B cell (primary cell): ENCODE measurements at regions not wholly inside any gene's neighbourhood (a gene's known extent, or its start where the extent isn't known, plus 50 kb on each side); places are given as distances from the start of the nearest gene placed in this dataset.

Source experiments
- ATAC-seq: fragments of 200-7000 bp; cut with Tn5 transposase; one replicate; pipeline ENCODE4 v1.10.0; 2021; ENCODE audit warnings: low read depth, mild to moderate bottlenecking, moderate number of reproducible peaks, moderate library complexity
- CTCF ChIA-PET: fragments of 350-600 bp; sonication (Branson Sonifier 250); formaldehyde crosslinking; loops from one replicate; lab custom pipeline; 2021; ENCODE audit warnings: antibody characterized with exemption, inconsistent platforms; lab: Charles Lee
- POLR2A ChIA-PET: fragments of 350-600 bp; sonication (Branson Sonifier 250); formaldehyde crosslinking; loops from one replicate; lab custom pipeline; 2021; ENCODE audit warnings: antibody characterized with exemption; lab: Charles Lee
- DNase-seq: peaks from one replicate; pipeline ENCODE4 v3.0.0; 2013
- H2AFZ ChIP-seq: 2 replicates; pipeline ENCODE4 v1.6.1; 2012; ENCODE audit warnings: mild to moderate bottlenecking, low read depth, low read length; ENCODE audit not compliant: insufficient read depth, poor library complexity, severe bottlenecking
- H3K27ac ChIP-seq, 2 donors: 1 replicate in 1 of 2; 2 replicates in 1 of 2; pipeline ENCODE4 v1.5.1; 2012 to 2013; ENCODE audit warnings: low read length in 2 of 2, mild to moderate bottlenecking in 2 of 2, moderate library complexity in 1 of 2
- H3K27me3 ChIP-seq, 4 experiments: fragments of 200-600 bp in 1 of 4; sonication (generic) in 1 of 4; replicated peaks in 1 of 4; 1 replicate in 2 of 4; 2 replicates in 2 of 4; pipeline versions ENCODE4 v1.6.1 to v1.7.0; 2013 to 2016; ENCODE audit warnings: low read length in 3 of 4, mild to moderate bottlenecking in 2 of 4, mixed read lengths in 1 of 4, moderate library complexity in 1 of 4; ENCODE audit not compliant: insufficient read depth in 4 of 4, control insufficient read depth in 3 of 4; ENCODE audit errors: control extremely low read depth in 1 of 4
- H3K36me3 ChIP-seq, 2 experiments: replicated peaks in 1 of 2; 1 replicate in 1 of 2; 2 replicates in 1 of 2; pipeline versions ENCODE4 v1.6.1 to v1.7.1; 2013; ENCODE audit warnings: low read length in 1 of 2; ENCODE audit not compliant: insufficient read depth in 2 of 2, control insufficient read depth in 1 of 2; ENCODE audit errors: control extremely low read depth in 1 of 2, extremely low read depth in 1 of 2
- H3K4me1 ChIP-seq, 2 donors: fragments of 200-600 bp in 1 of 2; sonication (generic) in 1 of 2; 1 replicate in 1 of 2; 2 replicates in 1 of 2; pipeline versions ENCODE4 v1.5.1 to v1.6.1; 2013 to 2017; ENCODE audit warnings: low read length in 2 of 2; ENCODE audit not compliant: control insufficient read depth in 2 of 2, insufficient read depth in 2 of 2
- H3K4me2 ChIP-seq: replicated peaks from 2 replicates; pipeline ENCODE3; 2012; ENCODE audit warnings: mild to moderate bottlenecking, low read depth, low read length; ENCODE audit not compliant: poor library complexity, severe bottlenecking
- H3K4me3 ChIP-seq, 5 experiments: fragments of 200-600 bp in 1 of 5; sonication (generic) in 1 of 5; 1 replicate in 3 of 5; 2 replicates in 2 of 5; pipeline versions ENCODE4 v1.5.1 to v1.7.0; 2011 to 2016; ENCODE audit warnings: low read length in 4 of 5, mild to moderate bottlenecking in 4 of 5, low read depth in 2 of 5, control low read depth in 1 of 5, moderate library complexity in 1 of 5; ENCODE audit not compliant: insufficient read depth in 1 of 5; ENCODE audit errors: control extremely low read depth in 1 of 5, extremely low read depth in 1 of 5
- H3K79me2 ChIP-seq: fragments of 200-600 bp; sonication (generic); one replicate; pipeline ENCODE4 v1.6.0; 2016; ENCODE audit warnings: low read length; ENCODE audit not compliant: control insufficient read depth, insufficient read depth
- H3K9ac ChIP-seq: fragments of 200-600 bp; sonication (generic); 2 replicates; pipeline ENCODE4 v1.6.1; 2017; ENCODE audit warnings: mild to moderate bottlenecking, low read length, moderate library complexity
- H3K9me3 ChIP-seq, 3 donors: one replicate each; pipeline versions ENCODE4 v1.6.1 to v1.7.1; 2013; ENCODE audit warnings: low read length in 2 of 3; ENCODE audit not compliant: control insufficient read depth in 2 of 3, insufficient read depth in 1 of 3; ENCODE audit errors: control extremely low read depth in 1 of 3
- H4K20me1 ChIP-seq: 2 replicates; pipeline ENCODE4 v1.6.0; 2012; ENCODE audit warnings: mild to moderate bottlenecking, low read length; ENCODE audit not compliant: insufficient read depth, control insufficient read depth, poor library complexity, severe bottlenecking
- H3K27ac Mint-ChIP-seq: one replicate; pipeline ENCODE4 v1.8.0; 2021; ENCODE audit warnings: mixed read lengths
- H3K27me3 Mint-ChIP-seq: one replicate; pipeline ENCODE4 v1.8.0; 2021; ENCODE audit warnings: mixed read lengths
- H3K4me1 Mint-ChIP-seq: one replicate; pipeline ENCODE4 v1.8.0; 2021; ENCODE audit warnings: mixed read lengths
- H3K4me3 Mint-ChIP-seq: one replicate; pipeline ENCODE4 v1.8.0; 2021; ENCODE audit warnings: mixed read lengths
- H3K9me3 Mint-ChIP-seq: one replicate; pipeline ENCODE4 v1.8.0; 2022; ENCODE audit warnings: mixed read lengths; ENCODE audit not compliant: insufficient read depth
- CTCF ChIP-seq: fragments of 200-600 bp; IDR thresholded peaks from one replicate; pipeline ENCODE4 v1.8.0; 2022; ENCODE audit warnings: antibody characterized with exemption, mild to moderate bottlenecking
- EZH2 ChIP-seq: IDR thresholded peaks from 2 replicates; pipeline ENCODE4 v1.6.1; 2012; ENCODE audit warnings: borderline replicate concordance, low read depth, mild to moderate bottlenecking, moderate library complexity, low read length; ENCODE audit not compliant: insufficient read depth, poor library complexity, severe bottlenecking
- WGBS: methylation state at CpG from one replicate; pipeline ENCODE4 v1.1.5; 2013; ENCODE audit warnings: missing lambda C conversion rate; ENCODE audit not compliant: insufficient coverage; 5-methylcytosine and 5-hydroxymethylcytosine counted together
- intact Hi-C: fragments of 100-400 bp; cut with micrococcal nuclease; formaldehyde crosslinking; loops from one replicate; pipeline ENCODE4 v1.10.0; 2022

- Histone ChIP-seq H3K36me3 (no peaks in the 10 kb centered on the region), H3K79me2 (no peaks in the 10 kb centered on the region), H3K27me3 (no peaks in the 10 kb centered on the region), H3K9ac (no peak overlapping the region), H3K4me2 (no peak overlapping the region), H3K4me3 (no peak overlapping the region), H3K27ac (no peak overlapping the region), H3K9me3 (no peaks in the 10 kb centered on the region), H4K20me1 (no peaks in the 10 kb centered on the region), H2AFZ (no peak overlapping the region), H3K4me1 (no peaks in the 10 kb centered on the region)
- intact Hi-C loops, result no loop called here
- Mint-ChIP-seq H3K4me1 (no peaks in the 10 kb centered on the region), H3K27me3 (no peaks in the 10 kb centered on the region), H3K27ac (no peak overlapping the region), H3K4me3 (no peak overlapping the region), H3K9me3 (peaks cover 2% of the 10 kb centered on the region)
- 67% methylated on average over 1 of the region's 4 CpGs for WGBS
- CTCF ChIA-PET, result no interaction called here
- no peak for TF ChIP-seq EZH2
- TF ChIP-seq CTCF, result no peak
- DNase-seq (no peak), ATAC-seq (no peak)
- POLR2A ChIA-PET, result no interaction called here
These were observed 296.4 kb upstream of the RND3 start for GRCh38 chr2:150783896-150784295.

GRCh38 chr2:150783015-150783414 is 295.5 kb upstream of the RND3 start:
- Histone ChIP-seq H3K9me3 (no peaks in the 10 kb centered on the region), H3K9ac (no peak overlapping the region), H3K36me3 (no peaks in the 10 kb centered on the region), H3K4me3 (no peak overlapping the region), H3K4me1 (no peaks in the 10 kb centered on the region), H4K20me1 (no peaks in the 10 kb centered on the region), H2AFZ (no peak overlapping the region), H3K79me2 (no peaks in the 10 kb centered on the region), H3K27ac (no peak overlapping the region), H3K4me2 (no peak overlapping the region), H3K27me3 (no peaks in the 10 kb centered on the region)
- POLR2A ChIA-PET, result no interaction called here
- H3K27me3 Mint-ChIP-seq, result no peaks in the 10 kb centered on the region
- TF ChIP-seq CTCF (no peak), EZH2 (no peak)
- no peaks in the 10 kb centered on the region for H3K4me1 Mint-ChIP-seq
- 90% methylated on average over 3 of the region's 3 CpGs for WGBS
- DNase-seq, result no peak
- ATAC-seq, result no peak
- intact Hi-C loops, result no loop called here
- CTCF ChIA-PET, result no interaction called here
- H3K9me3 Mint-ChIP-seq, result peaks cover 2% of the 10 kb centered on the region
- no peak overlapping the region for H3K27ac Mint-ChIP-seq
- no peak overlapping the region for H3K4me3 Mint-ChIP-seq
